Osteocyte (in vitro differentiated cells): ENCODE measurements at regions not wholly inside any gene's neighbourhood (a gene's known extent, or its start where the extent isn't known, plus 50 kb on each side); places are given as distances from the start of the nearest gene placed in this dataset.
"Not testable (repeated sequence)": the region's sequence is repeated elsewhere in the genome, so short reads cannot be mapped to it uniquely, and the experiment has no call there.

Experiments
- DNase-seq: peaks from one replicate; pipeline ENCODE4 v3.0.0; 2021; ENCODE audit warnings: mixed read lengths; ENCODE audit not compliant: unreplicated experiment; ENCODE audit errors: extremely low spot score
- H3K27ac Mint-ChIP-seq: one replicate; pipeline ENCODE4 v1.8.0; 2021; ENCODE audit warnings: mild to moderate bottlenecking, mixed read lengths; ENCODE audit not compliant: unreplicated experiment
- H3K27me3 Mint-ChIP-seq: one replicate; pipeline ENCODE4 v1.8.0; 2021; ENCODE audit warnings: mixed read lengths; ENCODE audit not compliant: unreplicated experiment
- H3K36me3 Mint-ChIP-seq: one replicate; pipeline ENCODE4 v1.8.0; 2021; ENCODE audit warnings: mixed read lengths; ENCODE audit not compliant: unreplicated experiment
- H3K4me1 Mint-ChIP-seq: one replicate; pipeline ENCODE4 v1.8.0; 2021; ENCODE audit warnings: mixed read lengths; ENCODE audit not compliant: unreplicated experiment
- H3K4me3 Mint-ChIP-seq: one replicate; pipeline ENCODE4 v1.8.0; 2021; ENCODE audit warnings: mild to moderate bottlenecking, moderate library complexity, mixed read lengths; ENCODE audit not compliant: unreplicated experiment
- H3K9me3 Mint-ChIP-seq: one replicate; pipeline ENCODE4 v1.8.0; 2021; ENCODE audit warnings: mixed read lengths; ENCODE audit not compliant: unreplicated experiment
- TF ChIP-seq, protein P1 (sequence below): fragments of 200-600 bp; sonication (generic); IDR thresholded peaks from 2 replicates; pipeline ENCODE4 v1.5.0; 2021; ENCODE audit warnings: antibody characterized with exemption, mild to moderate bottlenecking, moderate library complexity

DNA sequence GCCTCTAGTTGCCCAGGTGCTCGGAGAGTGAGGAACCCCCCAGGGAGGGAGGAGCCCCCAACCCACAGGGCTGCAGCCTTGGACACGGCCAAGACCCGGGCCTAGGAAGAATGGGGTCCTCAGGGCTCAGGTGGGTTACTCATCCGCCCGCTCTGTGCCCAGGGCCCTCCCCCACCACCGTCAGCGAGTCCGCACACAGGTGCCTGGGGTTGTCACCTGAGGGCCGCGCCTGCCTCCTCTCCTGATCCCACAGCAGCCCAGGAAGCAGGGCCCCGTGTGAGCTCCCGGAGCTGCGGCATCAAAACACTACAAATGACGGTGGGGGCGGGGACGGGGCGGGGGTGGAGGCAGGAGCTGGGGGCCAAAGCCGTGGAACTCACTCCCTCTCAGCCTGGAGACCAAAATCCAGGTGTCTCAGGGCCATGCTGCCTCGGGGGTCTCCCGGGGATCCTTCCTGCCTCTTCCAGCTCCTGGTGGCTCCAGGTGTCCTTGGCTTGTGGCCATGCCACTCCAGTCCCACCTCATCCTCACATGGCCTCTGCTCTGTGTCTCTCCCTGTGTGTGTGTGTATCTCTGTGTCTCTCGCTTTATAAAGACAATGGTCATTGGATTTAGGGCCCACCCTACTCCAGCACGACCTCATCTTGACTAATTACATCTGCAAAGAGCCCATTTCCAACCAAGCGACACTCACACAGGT is 172.7 kb downstream of the NPIPB11 start:
- not testable (repeated sequence) for H3K9me3 Mint-ChIP-seq, H3K36me3 Mint-ChIP-seq, H3K27me3 Mint-ChIP-seq, H3K27ac Mint-ChIP-seq, H3K4me3 Mint-ChIP-seq
- H3K4me1 Mint-ChIP-seq, result peaks cover 12% of the 10 kb centered on the region
- DNase-seq, result peak; percentile 68

DNA sequence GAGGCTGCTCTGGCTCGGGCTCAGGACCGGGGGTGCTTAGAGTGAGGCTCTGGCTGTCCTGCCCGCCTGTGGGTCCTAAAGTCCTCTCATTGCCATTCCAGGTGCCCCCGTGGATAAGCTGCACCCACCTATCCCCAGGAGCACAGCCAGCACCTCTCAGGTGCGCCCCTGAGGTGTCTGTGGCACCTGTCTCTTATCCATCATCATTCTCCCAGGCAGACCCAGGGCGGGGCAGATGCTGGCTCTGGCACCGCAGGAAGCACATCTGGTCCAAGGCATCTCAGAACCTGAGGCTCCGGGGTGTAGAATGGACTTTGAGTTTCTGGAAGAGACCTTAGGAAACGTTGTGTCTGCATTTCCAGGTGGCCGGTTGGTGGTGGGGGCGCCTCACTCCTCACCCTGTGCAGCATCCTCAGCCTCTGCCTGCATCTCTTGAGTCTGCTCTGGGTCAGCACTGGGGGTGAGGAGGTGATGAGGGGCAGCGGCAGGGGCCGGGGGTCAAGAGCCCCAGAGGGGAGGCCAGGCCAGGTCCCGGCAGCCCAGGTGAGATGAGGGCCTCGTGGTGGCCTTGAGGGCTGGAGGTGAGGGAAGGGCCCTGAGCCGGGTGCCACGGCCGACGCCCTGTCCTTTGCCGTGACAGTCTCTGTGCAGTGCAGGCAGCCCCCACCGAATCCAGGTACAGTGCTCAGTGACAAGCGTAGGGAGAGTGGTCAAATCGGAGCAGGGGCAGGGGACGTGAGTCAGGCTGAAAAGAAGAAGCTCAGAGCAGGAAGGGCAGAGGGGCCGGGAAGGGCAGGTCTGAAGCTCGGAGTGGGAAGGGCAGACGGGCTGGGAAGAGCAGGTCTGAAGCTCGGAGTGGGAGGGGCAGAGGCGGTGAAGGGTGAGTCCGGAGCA is 173.5 kb downstream of the NPIPB11 start:
- no peaks in the 10 kb centered on the region for H3K9me3 Mint-ChIP-seq
- TF ChIP-seq, protein P1, sequence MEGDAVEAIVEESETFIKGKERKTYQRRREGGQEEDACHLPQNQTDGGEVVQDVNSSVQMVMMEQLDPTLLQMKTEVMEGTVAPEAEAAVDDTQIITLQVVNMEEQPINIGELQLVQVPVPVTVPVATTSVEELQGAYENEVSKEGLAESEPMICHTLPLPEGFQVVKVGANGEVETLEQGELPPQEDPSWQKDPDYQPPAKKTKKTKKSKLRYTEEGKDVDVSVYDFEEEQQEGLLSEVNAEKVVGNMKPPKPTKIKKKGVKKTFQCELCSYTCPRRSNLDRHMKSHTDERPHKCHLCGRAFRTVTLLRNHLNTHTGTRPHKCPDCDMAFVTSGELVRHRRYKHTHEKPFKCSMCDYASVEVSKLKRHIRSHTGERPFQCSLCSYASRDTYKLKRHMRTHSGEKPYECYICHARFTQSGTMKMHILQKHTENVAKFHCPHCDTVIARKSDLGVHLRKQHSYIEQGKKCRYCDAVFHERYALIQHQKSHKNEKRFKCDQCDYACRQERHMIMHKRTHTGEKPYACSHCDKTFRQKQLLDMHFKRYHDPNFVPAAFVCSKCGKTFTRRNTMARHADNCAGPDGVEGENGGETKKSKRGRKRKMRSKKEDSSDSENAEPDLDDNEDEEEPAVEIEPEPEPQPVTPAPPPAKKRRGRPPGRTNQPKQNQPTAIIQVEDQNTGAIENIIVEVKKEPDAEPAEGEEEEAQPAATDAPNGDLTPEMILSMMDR, result no peak
- H3K36me3 Mint-ChIP-seq, result no peaks in the 10 kb centered on the region
- peaks cover 6% of the 10 kb centered on the region for H3K27me3 Mint-ChIP-seq
- no peak overlapping the region for H3K27ac Mint-ChIP-seq
- peaks cover 12% of the 10 kb centered on the region for H3K4me1 Mint-ChIP-seq
- H3K4me3 Mint-ChIP-seq, result no peak overlapping the region
- DNase-seq, result peak; percentile 82

DNA sequence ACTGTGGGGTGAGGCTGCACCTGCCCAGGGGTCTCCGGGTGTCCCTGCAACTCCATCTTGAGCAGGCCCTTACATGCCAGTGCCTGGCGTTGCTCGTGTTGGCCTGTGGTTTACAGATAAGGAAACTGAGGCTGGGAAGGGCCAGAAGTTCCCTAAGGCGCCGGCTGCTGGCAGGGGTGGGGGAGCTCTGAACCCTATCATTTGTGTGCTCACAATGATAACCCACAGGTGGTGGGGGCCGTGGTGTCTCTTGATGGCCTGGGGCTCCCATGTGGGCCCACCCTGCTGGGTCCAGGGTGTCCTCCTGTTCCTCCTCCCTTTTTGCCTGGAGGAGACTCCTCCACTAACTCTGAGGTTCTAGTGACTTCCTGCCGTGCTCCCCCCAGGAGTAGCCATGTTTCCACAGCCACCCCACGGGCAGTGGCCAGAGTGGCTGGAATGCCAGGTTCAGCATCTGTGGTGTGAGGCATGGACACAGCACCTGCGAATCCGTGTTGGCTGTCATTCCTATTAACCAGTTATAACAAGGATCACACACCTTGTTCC is 174.3 kb downstream of the NPIPB11 start:
- not testable (repeated sequence) for H3K27me3 Mint-ChIP-seq, H3K9me3 Mint-ChIP-seq, H3K27ac Mint-ChIP-seq, H3K4me3 Mint-ChIP-seq, H3K36me3 Mint-ChIP-seq
- peak; percentile 74 for DNase-seq
- H3K4me1 Mint-ChIP-seq, result peaks cover 12% of the 10 kb centered on the region

DNA sequence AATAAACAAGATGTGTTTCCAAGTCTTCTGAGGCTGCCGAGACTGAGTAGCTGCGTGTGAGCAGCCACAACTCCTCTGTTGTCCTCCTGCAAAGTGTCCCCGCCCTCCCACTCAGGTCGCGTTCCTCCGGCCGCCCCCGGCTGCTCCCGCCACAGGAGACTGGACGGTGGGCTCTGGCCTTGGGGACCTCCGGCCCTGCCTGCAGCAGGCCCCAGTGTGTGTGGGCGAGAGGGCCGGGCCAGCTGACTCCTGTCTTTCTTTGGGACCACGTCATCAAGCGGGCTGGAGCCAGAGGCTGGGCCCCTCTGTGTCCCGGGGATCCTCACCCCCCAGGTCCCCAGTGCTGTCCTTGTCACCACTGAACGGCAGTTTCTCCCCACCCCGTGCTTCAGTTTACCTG is 175.3 kb downstream of the NPIPB11 start:
- TF ChIP-seq, protein P1, result no peak
- H3K4me1 Mint-ChIP-seq, result peaks cover 12% of the 10 kb centered on the region
- no peaks in the 10 kb centered on the region for H3K9me3 Mint-ChIP-seq
- no peaks in the 10 kb centered on the region for H3K27me3 Mint-ChIP-seq
- peak; percentile 67 for DNase-seq
- H3K27ac Mint-ChIP-seq, result peak overlapping the region; percentile 58
- H3K36me3 Mint-ChIP-seq, result no peaks in the 10 kb centered on the region
- no peak overlapping the region for H3K4me3 Mint-ChIP-seq

DNA sequence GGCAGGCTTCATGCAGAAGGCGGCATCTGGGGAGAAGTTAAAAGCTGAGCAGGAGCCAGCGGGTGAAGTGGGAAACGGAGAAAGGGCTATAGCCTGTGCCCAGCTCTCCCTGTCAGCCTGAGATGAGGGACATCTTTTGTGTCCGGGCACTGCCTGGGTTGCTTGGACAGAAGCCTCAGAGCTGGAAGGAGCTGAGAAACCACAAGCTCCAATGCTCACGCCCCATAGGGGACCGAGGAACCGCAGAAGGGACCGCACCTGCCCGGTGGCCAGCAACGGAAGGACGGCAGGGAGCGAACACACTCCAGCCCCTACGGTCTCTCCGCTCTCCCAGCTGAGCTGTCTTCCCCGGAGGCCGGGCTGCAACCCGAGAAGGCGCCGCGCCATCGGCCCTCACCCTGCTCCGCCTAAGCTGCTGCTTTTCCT is 175.8 kb downstream of the NPIPB11 start:
- no peaks in the 10 kb centered on the region for H3K27me3 Mint-ChIP-seq
- peaks cover 12% of the 10 kb centered on the region for H3K4me1 Mint-ChIP-seq
- H3K27ac Mint-ChIP-seq, result peak overlapping the region; percentile 58
- H3K36me3 Mint-ChIP-seq, result no peaks in the 10 kb centered on the region
- H3K4me3 Mint-ChIP-seq, result peak overlapping the region; percentile 9
- no peaks in the 10 kb centered on the region for H3K9me3 Mint-ChIP-seq
- TF ChIP-seq, protein P1, result no peak
- peak; percentile 82 for DNase-seq

DNA sequence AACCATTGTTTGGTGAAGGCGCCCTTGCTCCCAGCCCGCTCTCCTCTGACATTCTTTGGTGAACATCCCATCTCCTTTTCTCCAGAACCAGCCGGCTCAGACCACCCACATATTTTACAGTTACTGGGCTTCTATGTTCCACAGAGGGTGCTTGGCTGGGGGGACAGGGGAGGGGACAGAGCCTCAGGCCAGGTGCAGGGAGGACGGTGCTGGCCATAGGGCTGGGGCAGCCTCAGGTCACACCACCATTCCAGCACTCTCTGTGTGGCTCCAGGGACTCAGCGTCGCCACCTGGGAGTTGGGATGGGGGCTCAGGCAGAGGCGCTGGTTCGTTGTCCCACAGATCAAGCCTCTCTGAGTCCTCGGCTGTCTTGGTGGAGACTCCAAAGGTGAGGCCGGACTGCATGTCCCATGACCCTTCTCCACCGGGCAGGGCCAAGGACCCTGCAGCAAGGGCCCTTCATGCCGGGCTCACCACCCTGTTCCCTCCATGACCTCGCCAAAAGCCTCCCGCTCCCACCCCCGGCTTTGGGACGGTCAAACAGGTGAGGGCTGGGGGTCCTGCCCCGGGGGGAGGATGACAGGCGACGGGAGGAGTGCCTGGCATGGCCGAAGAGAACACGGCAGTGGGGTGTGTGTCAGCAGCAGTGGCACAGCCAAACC is 176.4 kb downstream of the NPIPB11 start:
- H3K9me3 Mint-ChIP-seq, H3K27ac Mint-ChIP-seq, H3K36me3 Mint-ChIP-seq, H3K4me3 Mint-ChIP-seq, H3K27me3 Mint-ChIP-seq: not testable (repeated sequence)
- DNase-seq, result peak; percentile 79
- peaks cover 14% of the 10 kb centered on the region for H3K4me1 Mint-ChIP-seq

DNA sequence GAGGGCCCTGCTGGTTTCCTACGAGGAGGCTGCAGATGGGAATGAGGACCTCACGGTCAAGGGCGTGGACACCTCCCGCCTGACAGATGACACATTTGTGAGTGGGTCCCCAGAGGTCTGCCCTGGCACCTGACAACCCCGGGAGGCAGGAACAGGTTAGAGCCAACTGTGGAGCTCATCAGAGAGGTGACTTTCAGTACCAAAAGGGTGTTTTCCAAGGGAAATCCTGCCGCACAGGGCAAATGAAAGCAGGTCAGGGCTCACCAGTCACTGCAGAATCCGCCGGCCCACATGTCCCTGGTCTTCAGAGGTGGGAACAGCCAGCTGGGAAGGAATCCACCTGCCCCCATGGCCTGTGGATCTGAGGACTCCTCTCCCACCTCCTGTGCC is 176.9 kb downstream of the NPIPB11 start:
- not testable (repeated sequence) for H3K36me3 Mint-ChIP-seq, H3K4me3 Mint-ChIP-seq, H3K27ac Mint-ChIP-seq, H3K27me3 Mint-ChIP-seq, H3K9me3 Mint-ChIP-seq
- peaks cover 15% of the 10 kb centered on the region for H3K4me1 Mint-ChIP-seq
- DNase-seq, result peak; percentile 69

DNA sequence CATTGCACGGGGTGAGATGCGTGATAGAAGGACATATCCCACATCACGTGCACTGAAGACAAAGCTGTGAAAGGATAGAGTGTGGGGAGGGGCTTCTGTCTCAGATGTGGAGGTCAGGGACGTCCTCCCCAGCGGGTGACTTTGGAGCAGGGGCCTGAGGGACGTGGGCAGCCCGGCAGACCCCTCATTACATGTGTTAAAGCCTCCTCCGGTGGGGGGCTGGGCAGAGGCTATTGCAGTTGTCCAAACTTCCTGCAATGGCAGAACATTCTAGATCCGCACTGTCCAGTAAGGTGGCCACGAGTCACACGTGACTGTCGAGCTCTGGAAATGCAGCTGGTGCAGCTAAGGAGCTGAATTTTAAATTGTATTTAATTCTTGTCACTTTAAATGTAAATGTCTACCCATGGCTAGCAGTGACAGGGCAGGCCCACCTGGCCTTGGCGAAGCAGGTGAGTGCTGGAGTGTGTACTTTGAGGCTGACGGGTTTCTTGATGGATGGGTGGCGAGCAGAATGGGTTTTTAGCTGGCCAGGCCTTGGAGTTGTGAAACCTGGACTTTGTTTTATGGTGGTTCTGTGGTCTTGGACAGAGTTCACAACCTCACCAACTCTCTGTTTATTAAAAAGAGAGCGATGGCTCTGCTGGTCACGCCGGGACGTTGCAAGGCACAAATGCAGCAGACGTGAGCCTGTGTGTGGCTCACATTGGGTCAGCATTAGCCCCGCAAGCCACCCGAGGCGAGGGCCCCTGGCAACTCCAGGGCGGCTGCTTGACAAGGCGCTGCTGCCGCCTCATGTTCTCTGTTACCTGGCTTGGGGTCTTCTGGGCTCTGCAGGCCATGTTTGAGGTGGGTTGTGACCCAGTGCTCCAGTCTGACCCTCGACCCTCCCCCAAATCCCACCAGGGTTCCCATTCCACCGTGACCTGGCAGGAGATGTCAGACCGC is 177.6 kb downstream of the NPIPB11 start:
- H3K36me3 Mint-ChIP-seq, H3K9me3 Mint-ChIP-seq, H3K27me3 Mint-ChIP-seq, H3K4me3 Mint-ChIP-seq, H3K27ac Mint-ChIP-seq: not testable (repeated sequence)
- H3K4me1 Mint-ChIP-seq, result peaks cover 16% of the 10 kb centered on the region
- DNase-seq, result peak; percentile 68
